Stimulated activated CD4-positive, alpha-beta T cell treated with anti-CD3 and anti-CD28 coated beads, TNF-alpha, amount 100 ng/mL, for 24 hours (primary cell): ENCODE measurements at regions not wholly inside any gene's neighbourhood (a gene's known extent, or its start where the extent isn't known, plus 50 kb on each side); places are given as distances from the start of the nearest gene placed in this dataset.

Experiments used
- DNase-seq, 3 experiments: peaks; one replicate each; pipeline ENCODE4 v3.0.0-alpha.2; 2020; ENCODE audit warnings: low read depth in 3 of 3

GRCh38 chr12:111222523-111222922, 146.4 kb downstream of the PHETA1 start:
- DNase-seq, result no peak

- DNase-seq, result no peak
Measured at GRCh38 chr12:111222027-111222414, 146.9 kb downstream of the PHETA1 start.

GRCh38 chr12:111221062-111222026, 147.6 kb downstream of the PHETA1 start:
- DNase-seq, result no peak

- DNase-seq, result no peak
Measured at GRCh38 chr12:111220363-111220762, 148.5 kb downstream of the PHETA1 start.

GRCh38 chr12:111219440-111219839, 149.5 kb downstream of the PHETA1 start:
- no peak for DNase-seq

GRCh38 chr12:111218499-111218898, 150.4 kb downstream of the PHETA1 start:
- no peak for DNase-seq

- DNase-seq, result no peak
Measured at GRCh38 chr12:111216387-111217159, 152.3 kb downstream of the PHETA1 start.

- DNase-seq, result no peak
Measured at GRCh38 chr12:111215881-111216280, 153.0 kb downstream of the PHETA1 start.

- DNase-seq, result no peak
Measured at GRCh38 chr12:111214401-111214800, 154.5 kb downstream of the PHETA1 start.

GRCh38 chr12:111213561-111213960, 155.3 kb downstream of the PHETA1 start:
- DNase-seq, result no peak

- DNase-seq, result no peak
Measured at GRCh38 chr12:111212814-111213456, 156.0 kb downstream of the PHETA1 start.

- no peak for DNase-seq
Measured at GRCh38 chr12:111211910-111212757, 156.8 kb downstream of the PHETA1 start.

- DNase-seq, result no peak
Measured at GRCh38 chr12:111209811-111210210, 159.1 kb downstream of the PHETA1 start.

GRCh38 chr12:111207761-111208160, 161.1 kb downstream of the PHETA1 start:
- no peak for DNase-seq

GRCh38 chr12:111204788-111205241, 164.1 kb downstream of the PHETA1 start:
- no peak for DNase-seq

GRCh38 chr12:111203969-111204368, 164.9 kb downstream of the PHETA1 start:
- DNase-seq, result no peak

GRCh38 chr12:111203446-111203845, 165.4 kb downstream of the PHETA1 start:
- no peak for DNase-seq

GRCh38 chr12:111202237-111202915, 166.5 kb downstream of the PHETA1 start:
- DNase-seq, result no peak

GRCh38 chr12:111201495-111202236, 167.2 kb downstream of the PHETA1 start:
- DNase-seq, result no peak

- no peak for DNase-seq
Measured at GRCh38 chr12:111201036-111201435, 167.9 kb downstream of the PHETA1 start.
